ENCODE measurements at regions not wholly inside any gene's neighbourhood (a gene's known extent, or its start where the extent isn't known, plus 50 kb on each side); places are given as distances from the start of the nearest gene placed in this dataset.

DNA sequence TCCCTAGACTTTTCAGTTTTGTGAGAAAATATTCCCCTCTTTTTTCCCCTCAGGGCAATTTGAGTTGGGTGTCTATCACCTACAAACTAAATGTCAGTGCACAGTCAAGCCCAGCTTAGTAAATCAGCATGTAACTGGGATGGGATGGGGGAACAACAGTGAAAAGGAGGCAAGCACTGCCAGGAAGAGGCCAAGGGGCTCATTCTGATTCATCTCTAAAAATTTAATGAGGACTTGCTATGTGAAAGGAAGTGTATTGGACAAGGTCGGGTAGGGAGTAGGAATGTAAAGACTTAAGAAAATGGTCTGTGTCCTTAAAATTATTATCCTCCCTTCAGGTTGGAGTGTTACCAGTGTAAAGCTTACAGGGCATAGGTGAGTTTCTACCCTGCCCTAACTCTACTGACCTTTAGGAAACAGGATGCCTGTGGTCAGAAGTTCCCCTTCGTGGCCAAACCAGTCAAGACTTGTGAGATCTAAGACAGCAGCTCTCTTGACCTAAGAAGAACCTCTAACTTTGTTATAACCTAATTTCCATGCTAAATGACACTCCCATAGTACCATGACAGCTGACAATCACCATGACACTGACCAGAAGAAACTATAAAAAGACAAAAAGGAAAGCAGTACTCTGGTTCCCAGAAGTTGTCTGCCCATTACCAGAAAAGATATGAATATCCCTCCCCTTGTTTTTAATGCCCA, 194.4 kb upstream of the LDB2 start:
- TF ChIP-seq, protein P1, sequence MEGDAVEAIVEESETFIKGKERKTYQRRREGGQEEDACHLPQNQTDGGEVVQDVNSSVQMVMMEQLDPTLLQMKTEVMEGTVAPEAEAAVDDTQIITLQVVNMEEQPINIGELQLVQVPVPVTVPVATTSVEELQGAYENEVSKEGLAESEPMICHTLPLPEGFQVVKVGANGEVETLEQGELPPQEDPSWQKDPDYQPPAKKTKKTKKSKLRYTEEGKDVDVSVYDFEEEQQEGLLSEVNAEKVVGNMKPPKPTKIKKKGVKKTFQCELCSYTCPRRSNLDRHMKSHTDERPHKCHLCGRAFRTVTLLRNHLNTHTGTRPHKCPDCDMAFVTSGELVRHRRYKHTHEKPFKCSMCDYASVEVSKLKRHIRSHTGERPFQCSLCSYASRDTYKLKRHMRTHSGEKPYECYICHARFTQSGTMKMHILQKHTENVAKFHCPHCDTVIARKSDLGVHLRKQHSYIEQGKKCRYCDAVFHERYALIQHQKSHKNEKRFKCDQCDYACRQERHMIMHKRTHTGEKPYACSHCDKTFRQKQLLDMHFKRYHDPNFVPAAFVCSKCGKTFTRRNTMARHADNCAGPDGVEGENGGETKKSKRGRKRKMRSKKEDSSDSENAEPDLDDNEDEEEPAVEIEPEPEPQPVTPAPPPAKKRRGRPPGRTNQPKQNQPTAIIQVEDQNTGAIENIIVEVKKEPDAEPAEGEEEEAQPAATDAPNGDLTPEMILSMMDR (IDR thresholded peaks at IDR 0.05), result no peak
- no peak for TF ChIP-seq POLR2A (IDR thresholded peaks at IDR 0.05)

Measured in body of pancreas (tissue), 4 donors.